ENCODE measurements at regions not wholly inside any gene's neighbourhood (a gene's known extent, or its start where the extent isn't known, plus 50 kb on each side); places are given as distances from the start of the nearest gene placed in this dataset.

DNA sequence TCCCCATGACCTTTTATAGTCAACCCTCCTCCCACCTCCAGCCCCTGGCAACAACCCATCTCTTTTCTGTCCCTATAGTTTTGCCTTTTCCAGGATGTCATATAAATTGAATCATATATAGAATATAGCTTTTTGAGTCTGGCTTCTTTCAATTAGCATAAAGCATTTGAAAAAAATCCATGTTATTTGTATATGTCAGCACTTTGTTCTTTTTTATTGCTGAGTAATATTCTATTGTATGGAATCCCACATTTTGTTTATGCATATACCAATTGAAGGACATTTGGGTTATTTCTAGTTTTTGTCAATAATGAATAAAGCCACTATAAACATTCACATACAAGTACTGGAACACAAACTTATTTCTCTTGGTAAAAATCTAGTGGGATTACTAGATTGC lies 58.0 kb upstream of the SSR3 start:
- TF ChIP-seq, protein P1, sequence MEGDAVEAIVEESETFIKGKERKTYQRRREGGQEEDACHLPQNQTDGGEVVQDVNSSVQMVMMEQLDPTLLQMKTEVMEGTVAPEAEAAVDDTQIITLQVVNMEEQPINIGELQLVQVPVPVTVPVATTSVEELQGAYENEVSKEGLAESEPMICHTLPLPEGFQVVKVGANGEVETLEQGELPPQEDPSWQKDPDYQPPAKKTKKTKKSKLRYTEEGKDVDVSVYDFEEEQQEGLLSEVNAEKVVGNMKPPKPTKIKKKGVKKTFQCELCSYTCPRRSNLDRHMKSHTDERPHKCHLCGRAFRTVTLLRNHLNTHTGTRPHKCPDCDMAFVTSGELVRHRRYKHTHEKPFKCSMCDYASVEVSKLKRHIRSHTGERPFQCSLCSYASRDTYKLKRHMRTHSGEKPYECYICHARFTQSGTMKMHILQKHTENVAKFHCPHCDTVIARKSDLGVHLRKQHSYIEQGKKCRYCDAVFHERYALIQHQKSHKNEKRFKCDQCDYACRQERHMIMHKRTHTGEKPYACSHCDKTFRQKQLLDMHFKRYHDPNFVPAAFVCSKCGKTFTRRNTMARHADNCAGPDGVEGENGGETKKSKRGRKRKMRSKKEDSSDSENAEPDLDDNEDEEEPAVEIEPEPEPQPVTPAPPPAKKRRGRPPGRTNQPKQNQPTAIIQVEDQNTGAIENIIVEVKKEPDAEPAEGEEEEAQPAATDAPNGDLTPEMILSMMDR (conservative IDR thresholded peaks at IDR 0.05; ENCODE audit: low read length), result no peak
- TF ChIP-seq EZH2phosphoT487 (IDR thresholded peaks at IDR 0.05; ENCODE audit: borderline replicate concordance), result no peak
